Lower lobe of right lung (tissue), 2 donors: ENCODE measurements at regions not wholly inside any gene's neighbourhood (a gene's known extent, or its start where the extent isn't known, plus 50 kb on each side); places are given as distances from the start of the nearest gene placed in this dataset.
"Not testable (repeated sequence)": the region's sequence is repeated elsewhere in the genome, so short reads cannot be mapped to it uniquely, and the experiment has no call there.

Experiments
- ATAC-seq, 2 donors: fragments of 200-7000 bp; cut with Tn5 transposase; one replicate each; pipeline ENCODE4 v1.9.1; 2020 to 2022; ENCODE audit warnings: mild to moderate bottlenecking in 2 of 2, moderate library complexity in 2 of 2
- DNase-seq: peaks from one replicate; pipeline ENCODE4 v3.0.0-alpha.2; 2020
- H3K27ac ChIP-seq: fragments of 200-600 bp; one replicate; pipeline ENCODE4 v1.8.0; 2022
- H3K27me3 ChIP-seq: fragments of 200-600 bp; one replicate; pipeline ENCODE4 v1.8.0; 2022; ENCODE audit warnings: low read depth
- H3K36me3 ChIP-seq: fragments of 200-600 bp; one replicate; pipeline ENCODE4 v1.8.0; 2022; ENCODE audit warnings: mild to moderate bottlenecking
- H3K4me1 ChIP-seq: fragments of 200-600 bp; one replicate; pipeline ENCODE4 v1.8.0; 2022
- H3K4me3 ChIP-seq: fragments of 200-600 bp; one replicate; pipeline ENCODE4 v1.8.0; 2022; ENCODE audit warnings: mild to moderate bottlenecking
- H3K9me3 ChIP-seq: fragments of 200-600 bp; one replicate; pipeline ENCODE4 v1.8.0; 2022
- CTCF ChIP-seq: fragments of 200-600 bp; IDR thresholded peaks from one replicate; pipeline ENCODE4 v1.8.0; 2022; ENCODE audit warnings: antibody characterized with exemption, mild to moderate bottlenecking
- intact Hi-C: fragments of 100-400 bp; cut with DNase I; formaldehyde crosslinking; loops from one replicate; pipeline ENCODE4 v1.11.0; 2022
- donor health status: DM: no; HTN: yes; CAD: no; lungs with severe emphysema.

- no peak for ATAC-seq
- TF ChIP-seq CTCF = no peak
- intact Hi-C loops = no loop called here
Observed at GRCh38 chr9:104322596-104322995, 181.5 kb upstream of the OR13F1 start.

GRCh38 chr9:104323967-104324694 lies 179.9 kb upstream of the OR13F1 start:
- DNase-seq, H3K36me3 ChIP-seq, H3K27me3 ChIP-seq, ATAC-seq, H3K4me1 ChIP-seq, H3K27ac ChIP-seq, intact Hi-C loops, H3K9me3 ChIP-seq, H3K4me3 ChIP-seq: not testable (repeated sequence)

More at GRCh38 chr9:104322596-104322995, 181.5 kb upstream of the OR13F1 start:
- Histone ChIP-seq H3K4me3 (no peak overlapping the region), H3K4me1 (no peaks in the 10 kb centered on the region), H3K36me3 (no peaks in the 10 kb centered on the region), H3K27ac (no peak overlapping the region), H3K27me3 (no peaks in the 10 kb centered on the region), H3K9me3 (no peaks in the 10 kb centered on the region)
- DNase-seq = no peak

- ATAC-seq (no peak), DNase-seq (no peak)
- intact Hi-C loops = no loop called here
- H3K27me3 ChIP-seq = no peaks in the 10 kb centered on the region
- no peak overlapping the region for H3K27ac ChIP-seq
- H3K9me3 ChIP-seq = no peaks in the 10 kb centered on the region
- H3K36me3 ChIP-seq = no peaks in the 10 kb centered on the region
- H3K4me3 ChIP-seq = no peak overlapping the region
- no peak for TF ChIP-seq CTCF
- H3K4me1 ChIP-seq = no peaks in the 10 kb centered on the region
Observed at GRCh38 chr9:104326912-104327311, 177.2 kb upstream of the OR13F1 start.

GRCh38 chr9:104329245-104329644 lies 174.8 kb upstream of the OR13F1 start:
- H3K4me3 ChIP-seq = no peak overlapping the region
- no peak for DNase-seq
- H3K4me1 ChIP-seq = no peaks in the 10 kb centered on the region
- H3K9me3 ChIP-seq = no peaks in the 10 kb centered on the region
- intact Hi-C loops = no loop called here
- ATAC-seq = no peak
- no peaks in the 10 kb centered on the region for H3K27me3 ChIP-seq
- no peak for TF ChIP-seq CTCF
- H3K27ac ChIP-seq = no peak overlapping the region
- H3K36me3 ChIP-seq = no peaks in the 10 kb centered on the region

GRCh38 chr9:104330841-104331240 lies 173.2 kb upstream of the OR13F1 start:
- TF ChIP-seq CTCF = no peak
- no peaks in the 10 kb centered on the region for H3K4me1 ChIP-seq
- H3K4me3 ChIP-seq = no peak overlapping the region
- no peak overlapping the region for H3K27ac ChIP-seq
- H3K27me3 ChIP-seq = no peaks in the 10 kb centered on the region
- ATAC-seq (no peak), DNase-seq (no peak)
- intact Hi-C loops = no loop called here
- H3K36me3 ChIP-seq = no peaks in the 10 kb centered on the region
- H3K9me3 ChIP-seq = no peaks in the 10 kb centered on the region

- no peak for ATAC-seq
- H3K27me3 ChIP-seq = no peaks in the 10 kb centered on the region
- no peak for TF ChIP-seq CTCF
- DNase-seq = no peak
- H3K27ac ChIP-seq = no peak overlapping the region
- intact Hi-C loops = no loop called here
- no peak overlapping the region for H3K4me3 ChIP-seq
- no peaks in the 10 kb centered on the region for H3K4me1 ChIP-seq
- no peaks in the 10 kb centered on the region for H3K36me3 ChIP-seq
- H3K9me3 ChIP-seq = no peaks in the 10 kb centered on the region
Observed at GRCh38 chr9:104334549-104334948, 169.5 kb upstream of the OR13F1 start.
